HG02642 (cell line): ENCODE measurements at regions not wholly inside any gene's neighbourhood (a gene's known extent, or its start where the extent isn't known, plus 50 kb on each side); places are given as distances from the start of the nearest gene placed in this dataset.

Experiments
- ATAC-seq: cut with Tn5 transposase; IDR thresholded peaks from one replicate; pipeline ENCODE4 v1.9.1; 2021; ENCODE audit warnings: mild to moderate bottlenecking; ENCODE audit not compliant: unreplicated experiment, poor library complexity

DNA sequence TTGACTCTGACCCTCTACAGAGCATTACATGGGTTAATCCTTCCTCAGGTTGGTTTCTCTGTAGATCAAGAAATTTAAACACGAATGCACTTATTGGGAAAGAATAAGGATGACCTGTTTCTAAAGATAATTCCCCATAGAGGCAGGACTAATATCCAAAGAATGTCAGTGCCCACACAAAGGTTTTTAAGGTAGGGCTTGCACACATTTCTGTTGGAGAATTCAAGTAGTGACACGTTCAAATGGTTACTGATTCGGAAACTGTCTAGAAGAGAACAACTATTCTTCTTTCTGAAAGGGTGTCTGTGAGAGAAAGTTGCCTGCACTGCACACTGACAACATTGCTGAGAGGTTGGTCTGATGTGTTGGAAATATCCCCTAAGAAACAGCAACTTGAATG lies 167.3 kb downstream of the ZNF326 start:
- ATAC-seq = no peak

DNA sequence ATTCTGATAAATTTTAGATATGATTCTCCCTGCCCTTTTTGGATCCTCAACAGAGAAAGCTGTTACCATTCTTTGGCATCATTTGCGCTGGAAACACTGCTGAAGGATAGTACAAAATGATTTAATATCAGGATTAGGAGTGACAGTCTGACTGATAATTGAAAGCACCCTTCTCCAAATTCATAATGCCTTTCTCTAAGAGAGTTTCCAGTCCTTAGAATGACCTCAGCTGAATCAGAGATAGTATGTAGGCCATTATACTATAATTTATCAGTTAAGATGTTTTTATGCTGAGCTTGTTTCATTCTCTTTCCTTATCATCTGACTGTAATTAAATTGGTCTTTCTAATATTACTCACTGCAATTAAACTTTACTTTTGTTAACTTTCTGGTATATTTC lies 166.7 kb downstream of the ZNF326 start:
- no peak for ATAC-seq

DNA sequence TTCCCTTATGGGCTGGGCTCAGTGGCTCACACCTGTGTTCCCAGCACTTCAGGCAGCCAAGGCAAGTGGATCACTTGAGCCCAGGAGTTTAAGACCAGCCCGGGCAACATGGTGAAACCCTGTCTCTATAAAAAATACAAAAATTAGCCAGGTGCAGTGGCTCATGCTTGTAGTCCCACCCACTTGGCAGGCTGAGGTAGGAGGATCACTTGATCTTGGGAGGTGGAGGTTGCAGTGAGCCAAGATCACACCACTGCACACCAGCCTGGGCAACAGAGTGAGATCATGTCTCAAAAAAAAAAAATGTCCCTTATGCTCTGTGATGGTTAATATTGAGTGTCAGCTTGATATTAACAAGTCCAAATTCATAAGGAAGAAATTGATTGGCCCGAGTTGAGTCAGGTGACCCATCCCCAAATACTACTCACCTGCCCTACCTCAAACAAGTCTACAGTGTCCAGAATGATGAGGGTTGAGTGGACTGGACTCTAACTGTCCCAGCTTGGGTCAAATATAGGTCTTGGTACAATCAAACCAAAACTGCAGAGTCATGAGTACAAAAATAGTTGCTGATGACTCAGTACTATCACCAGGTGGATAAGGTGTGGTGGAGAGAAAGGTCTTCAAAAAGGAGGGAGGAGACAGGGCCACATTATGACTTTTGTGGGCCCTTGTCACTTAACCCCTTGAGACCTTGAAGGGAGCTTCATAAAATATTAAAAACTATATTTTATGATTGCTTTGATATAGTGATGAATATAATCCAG lies 161.0 kb downstream of the ZNF326 start:
- ATAC-seq = no peak

DNA sequence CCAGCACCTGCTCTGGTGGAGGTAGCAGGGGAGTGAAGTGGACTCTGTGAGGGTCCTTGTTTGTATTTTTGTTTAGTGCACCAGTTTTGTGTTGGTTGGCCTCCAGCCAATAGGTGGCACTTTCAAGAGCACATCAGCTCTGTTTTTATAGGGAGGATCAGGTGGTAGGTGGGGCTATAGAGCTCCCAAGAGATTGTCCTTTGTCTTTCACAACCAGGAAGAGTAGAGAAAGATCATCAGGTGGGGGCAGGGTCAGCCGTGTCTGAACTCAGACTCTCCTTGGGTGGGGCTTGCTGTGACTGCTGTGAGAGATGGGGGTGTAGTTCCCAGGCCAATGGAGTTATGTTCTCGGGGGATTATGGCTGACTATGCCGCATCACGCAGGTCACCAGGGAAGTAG lies 159.8 kb downstream of the ZNF326 start:
- ATAC-seq = no peak

DNA sequence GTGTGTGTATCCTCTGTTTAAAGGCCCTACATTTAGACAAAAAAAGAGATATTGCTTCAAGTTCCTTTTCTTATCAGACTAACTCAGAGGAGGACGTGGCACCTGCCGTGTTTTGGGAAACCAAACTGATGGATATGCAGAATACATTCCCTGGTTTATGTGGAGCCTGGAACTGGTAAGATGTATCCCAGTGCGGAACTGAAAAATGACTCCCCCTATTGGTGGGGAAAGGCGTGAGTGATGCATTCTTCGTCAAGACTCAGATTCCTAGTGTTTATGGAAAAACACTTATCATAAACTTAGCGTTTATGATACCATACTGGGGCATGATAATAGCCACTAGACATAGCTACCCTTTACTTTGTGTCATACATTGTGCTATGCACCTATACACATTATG lies 154.2 kb downstream of the ZNF326 start:
- no peak for ATAC-seq

DNA sequence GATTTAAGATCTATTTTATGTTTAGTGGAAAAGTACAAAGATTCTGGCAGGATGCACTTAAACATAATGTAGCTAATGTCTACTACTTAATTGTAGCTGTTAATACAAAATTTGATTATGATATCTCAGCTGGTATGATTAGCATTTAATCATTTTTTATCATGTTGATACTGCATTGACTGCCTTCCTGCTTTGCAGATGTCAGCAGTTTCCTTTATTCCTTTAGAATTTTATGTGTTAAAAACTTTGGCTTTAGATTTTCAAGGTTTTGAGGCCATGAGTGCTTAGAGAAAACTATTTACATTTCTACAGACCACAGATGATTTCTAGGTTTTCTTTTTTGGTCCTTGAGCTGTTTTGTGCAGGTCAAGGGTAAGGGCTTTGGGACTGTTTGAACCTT lies 152.2 kb downstream of the ZNF326 start:
- no peak for ATAC-seq

DNA sequence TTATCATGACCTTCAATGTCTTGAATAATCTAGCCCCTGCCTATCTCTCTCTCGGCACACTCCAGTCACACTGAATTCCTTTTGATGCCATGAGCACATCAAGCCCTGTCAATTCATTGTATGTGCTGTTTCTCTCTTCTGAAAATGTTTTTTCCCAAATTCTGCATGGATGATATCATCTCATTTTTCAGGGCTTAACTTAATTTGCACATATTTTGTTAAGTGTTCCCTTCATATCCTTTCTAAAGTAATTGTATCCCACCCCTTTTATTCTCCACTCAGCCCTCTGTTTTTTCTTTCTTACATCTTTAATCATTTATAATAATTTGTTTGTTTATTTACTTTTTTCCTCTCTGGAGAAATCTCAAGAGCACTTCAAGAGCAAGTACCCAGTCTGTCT lies 149.9 kb downstream of the ZNF326 start:
- ATAC-seq = no peak

DNA sequence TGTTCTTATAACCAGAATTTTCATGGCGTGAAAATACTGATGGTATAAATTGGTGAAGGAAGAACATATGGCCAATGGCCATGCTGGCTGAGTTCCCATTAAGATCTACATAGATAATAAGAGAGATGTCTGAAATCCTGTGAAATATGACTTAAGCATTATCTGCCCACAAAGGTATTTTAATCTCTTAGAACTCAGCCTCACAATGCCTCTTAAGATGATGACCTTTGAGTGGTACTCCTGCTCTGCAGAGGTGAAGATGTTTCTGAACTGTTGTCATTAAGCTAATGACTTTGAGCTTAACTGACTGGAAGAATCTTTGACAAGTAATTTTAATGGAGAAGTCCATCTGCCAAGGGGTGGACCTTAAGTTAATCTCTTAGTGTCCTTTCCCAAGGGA lies 148.7 kb downstream of the ZNF326 start:
- ATAC-seq = no peak

DNA sequence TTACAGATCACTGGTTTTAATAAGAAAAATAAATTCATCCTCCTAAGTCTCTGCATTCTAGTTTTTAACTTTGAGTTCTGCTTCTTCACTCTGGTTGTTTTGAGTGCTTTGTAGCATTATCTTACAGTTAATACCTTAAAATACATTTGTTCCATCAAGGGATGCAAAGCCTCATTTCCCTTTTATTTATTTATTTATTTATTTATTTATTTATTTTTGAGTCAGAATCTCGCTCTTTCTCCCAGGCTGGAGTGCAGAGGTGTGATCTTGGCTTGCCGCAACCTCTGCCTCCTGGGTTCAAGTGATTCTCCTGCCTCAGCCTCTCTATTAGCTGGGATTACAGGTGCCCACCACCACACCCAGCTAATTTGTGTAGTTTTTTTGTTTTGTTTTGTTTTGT lies 147.8 kb downstream of the ZNF326 start:
- ATAC-seq = no peak

DNA sequence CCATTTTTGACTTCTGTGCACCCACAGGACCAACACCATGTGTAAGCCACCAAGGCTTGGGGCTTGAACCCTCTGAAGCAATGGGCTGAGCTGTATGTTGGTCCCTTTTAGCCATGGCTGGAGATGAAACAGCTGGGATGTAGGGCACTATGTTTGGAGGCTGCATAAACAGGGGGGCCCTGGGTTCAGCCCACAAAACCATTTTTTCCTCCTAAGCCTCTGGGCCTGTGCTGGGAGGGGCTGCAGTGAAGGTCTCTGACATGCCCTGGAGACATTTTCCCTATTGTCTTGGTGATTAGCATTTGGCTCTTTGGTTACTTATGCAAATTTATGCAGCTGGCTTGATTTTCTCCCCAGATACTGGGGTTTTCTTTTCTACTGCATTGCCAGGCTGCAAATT lies 144.9 kb downstream of the ZNF326 start:
- ATAC-seq = no peak

DNA sequence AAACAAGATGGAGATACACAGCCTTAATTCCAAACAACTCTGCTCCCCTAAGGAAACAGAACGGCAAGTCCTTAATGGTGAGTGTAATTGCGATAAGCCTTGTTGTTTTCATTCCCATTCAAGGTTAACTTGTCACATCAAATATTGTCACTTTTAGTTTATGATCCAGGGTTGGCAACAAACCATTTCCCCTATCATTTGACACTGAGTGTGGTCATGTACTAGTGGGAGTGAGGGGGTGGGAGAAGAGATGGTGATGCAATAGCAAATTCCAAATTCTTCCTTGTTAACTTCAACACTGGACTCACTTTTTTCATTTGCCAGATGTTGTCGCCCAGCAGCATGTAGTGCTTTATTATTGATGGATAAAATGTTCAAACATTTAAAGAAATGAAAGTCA lies 140.4 kb downstream of the ZNF326 start:
- ATAC-seq = no peak

DNA sequence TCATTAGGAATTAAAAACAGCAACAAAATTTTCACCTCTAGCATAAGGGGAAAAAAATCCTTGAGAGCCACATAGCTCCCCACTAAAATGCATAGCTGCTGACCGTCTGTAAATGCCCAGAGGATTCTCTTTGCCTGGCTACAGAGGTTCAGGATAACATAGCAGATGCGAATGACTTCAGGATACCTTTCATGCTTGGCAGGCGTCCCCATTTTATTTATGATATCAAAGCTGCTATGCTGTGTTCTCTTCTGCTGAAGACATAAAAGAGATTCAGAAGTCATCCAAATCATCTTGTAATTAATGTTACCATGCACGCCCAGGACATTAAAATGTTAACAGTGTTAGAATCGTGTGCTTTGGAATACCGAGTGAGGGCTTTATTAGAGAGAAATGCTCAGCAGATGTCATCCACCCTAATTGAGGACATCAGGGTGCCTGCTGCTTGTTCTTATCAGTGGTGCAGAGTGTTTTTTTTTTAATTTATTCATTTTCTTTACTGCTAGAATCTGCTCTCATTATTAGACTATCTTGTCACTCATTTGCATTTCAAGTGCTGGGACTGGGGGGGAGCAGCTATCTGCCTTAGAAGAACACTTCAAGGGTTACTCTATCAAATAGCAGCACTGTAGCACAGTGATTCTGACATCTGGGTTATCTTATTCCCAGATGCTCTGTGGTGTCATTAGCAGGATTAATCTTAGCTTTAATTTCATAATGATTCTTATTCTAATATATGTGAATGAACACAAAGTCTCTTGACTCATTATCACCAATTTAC lies 139.5 kb downstream of the ZNF326 start:
- ATAC-seq = no peak

DNA sequence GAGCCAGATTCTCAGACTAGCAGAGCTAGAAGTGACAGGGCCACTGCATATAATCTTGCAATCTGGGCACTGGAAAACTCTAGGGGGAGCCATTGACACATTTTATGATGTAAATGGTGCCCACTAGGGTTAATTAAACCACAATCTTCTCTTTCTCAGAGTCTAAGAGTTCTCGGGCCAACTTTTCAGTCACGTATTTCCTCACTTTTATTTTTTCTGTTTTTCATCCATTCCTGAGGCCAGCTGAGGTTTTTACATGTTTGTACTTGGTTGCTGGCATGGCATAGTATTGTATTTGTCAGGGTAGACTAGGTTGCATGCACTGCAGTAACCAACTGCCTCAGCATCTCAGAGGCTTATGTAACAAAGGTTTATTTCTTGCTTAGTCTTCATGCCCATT lies 138.2 kb downstream of the ZNF326 start:
- no peak for ATAC-seq

DNA sequence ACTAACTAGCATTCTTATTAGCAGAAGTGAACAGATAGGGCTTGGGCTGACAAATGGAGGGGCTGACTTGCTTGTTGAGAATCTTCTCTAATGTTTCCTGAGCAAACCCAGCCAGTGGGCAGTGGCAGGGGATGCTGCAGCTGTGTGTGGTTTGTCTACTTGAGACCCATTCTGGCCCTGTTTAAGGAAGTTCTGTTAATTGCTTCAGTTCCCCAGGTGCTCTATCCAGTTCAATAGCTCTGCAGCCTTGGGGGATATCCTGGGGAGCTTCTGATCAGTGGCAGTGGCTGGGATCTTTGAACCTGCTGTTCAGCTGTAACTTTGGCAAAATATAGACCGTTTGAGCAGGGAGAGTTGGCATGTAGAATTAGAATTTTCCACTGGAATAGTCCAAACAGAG lies 137.4 kb downstream of the ZNF326 start:
- no peak for ATAC-seq

DNA sequence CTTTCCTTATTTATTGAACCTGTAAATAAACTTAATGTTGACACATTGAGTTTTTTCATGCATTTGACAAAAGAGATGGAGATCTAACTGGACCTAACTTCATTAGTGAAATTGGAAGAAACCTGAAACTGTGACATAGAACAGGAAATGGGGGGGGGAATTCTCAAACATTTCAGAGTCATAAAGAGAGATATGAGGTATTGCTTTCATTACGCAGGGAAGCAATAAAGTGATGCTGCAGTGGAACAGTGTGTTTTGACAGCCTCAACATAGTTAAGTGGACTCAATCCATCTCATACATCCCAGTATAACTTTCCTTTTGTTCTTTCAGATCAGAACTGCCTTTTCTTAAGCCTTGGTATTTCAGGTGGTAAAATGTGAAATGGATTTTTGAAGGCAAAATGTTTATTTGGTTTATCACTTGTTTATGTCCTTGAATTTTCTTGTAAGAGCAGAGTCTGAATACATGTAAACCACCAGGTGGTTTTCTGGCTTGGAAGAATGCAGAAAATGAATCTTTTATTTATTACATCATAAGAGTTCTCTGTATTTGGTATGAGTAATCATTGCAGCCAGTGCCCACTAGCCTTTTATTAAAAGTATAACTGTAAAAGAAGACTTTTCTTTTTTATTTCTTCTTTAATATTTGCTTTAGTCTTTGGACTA lies 132.5 kb downstream of the ZNF326 start:
- no peak for ATAC-seq

DNA sequence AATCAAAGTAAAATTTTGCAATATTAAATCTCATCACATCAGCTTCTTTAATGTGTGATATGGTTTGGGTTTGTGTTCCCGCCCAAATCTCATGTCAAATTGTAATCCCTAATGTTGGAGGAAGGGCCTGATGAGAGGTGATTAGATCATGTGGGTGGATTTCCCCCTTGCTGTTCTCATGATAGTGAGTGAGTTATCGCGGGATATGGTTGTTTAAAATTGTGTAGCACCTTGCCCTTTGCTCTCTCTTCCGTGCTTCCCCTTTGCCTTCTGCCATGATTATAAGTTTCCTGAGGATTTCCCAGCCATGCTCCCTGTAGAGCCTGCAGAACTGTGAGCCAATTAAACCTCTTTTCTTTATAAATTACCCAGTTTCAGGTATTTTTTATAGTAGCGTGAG lies 131.9 kb downstream of the ZNF326 start:
- ATAC-seq = no peak

DNA sequence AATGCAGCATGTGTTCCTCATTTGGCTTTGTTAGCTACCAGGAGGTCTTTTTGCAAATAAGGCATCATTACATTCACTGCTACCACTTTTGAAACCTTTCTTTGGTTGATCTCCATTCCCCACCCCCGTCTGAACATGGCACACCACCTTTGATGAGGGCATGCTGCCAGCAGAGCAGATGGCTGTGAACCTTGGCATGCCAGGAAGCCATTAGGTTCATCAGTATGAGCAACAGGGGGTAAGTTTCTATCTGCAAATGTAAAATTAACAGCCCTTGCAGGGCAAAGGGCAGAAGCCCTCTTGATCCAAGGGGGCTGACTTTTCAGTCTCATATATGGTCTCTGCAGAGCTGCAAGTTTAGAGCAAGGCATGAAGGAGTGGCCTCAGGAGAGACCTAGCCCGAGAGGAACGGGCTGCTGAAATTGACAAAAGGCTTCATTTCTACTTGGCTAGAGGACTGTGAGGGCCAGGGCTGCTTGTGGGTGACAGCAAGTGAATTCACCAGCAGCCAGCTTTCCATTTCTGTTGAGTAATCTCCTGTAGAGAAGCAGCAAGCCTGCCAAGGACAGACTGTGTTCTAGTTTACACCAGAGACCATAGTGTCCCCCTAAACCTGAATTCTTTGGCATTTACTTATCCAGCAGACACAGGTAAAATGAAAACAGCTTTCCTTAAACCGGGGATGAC lies 127.9 kb downstream of the ZNF326 start:
- ATAC-seq = no peak

DNA sequence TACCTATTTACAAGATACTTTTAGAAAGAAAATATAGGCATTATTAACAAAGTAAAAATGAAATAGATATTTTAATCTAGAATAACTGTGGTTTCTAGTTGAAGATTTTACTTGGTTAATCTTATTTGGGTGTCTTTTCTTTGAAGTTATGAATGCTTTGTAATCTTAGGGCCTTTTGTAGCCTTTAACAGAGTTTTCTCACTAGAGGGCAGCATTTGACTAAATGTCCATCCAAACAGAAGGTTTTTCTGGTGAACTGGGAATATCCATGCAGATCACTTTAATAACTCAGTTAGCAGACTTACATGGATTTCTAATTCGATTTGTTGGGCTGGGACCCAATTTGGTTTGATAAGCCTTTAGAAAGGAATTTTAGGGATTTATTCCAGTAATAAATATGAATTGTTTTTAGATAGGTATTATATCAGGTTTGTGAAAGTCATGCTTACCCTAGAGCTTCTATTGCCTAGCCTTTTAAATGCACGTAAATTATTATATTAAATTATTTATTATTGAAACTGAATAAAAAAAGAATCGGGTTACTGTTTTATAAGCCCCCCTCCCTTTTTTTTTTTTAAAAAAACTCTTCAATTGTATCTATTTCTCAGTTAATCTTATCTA lies 119.7 kb downstream of the ZNF326 start:
- ATAC-seq = no peak

DNA sequence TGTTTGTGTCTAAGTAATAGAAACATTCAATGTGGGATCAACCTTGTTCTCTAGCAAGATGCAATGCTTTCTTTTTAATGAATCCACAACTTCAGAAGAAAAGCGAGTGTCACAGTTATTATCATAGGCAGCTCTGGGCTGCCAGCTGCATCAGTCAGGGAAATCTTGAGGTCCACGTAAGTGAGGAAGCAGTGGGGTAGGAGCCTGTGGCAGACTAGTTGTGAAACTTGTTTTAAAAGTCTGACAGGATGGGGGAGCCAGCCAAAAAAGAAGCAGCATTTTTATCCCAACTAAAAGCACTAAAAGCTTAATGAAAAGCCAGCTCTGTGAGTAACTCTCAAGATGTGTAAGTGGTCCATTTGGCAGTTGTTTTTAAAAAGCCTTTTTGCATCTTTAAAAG lies 113.1 kb downstream of the ZNF326 start:
- no peak for ATAC-seq

DNA sequence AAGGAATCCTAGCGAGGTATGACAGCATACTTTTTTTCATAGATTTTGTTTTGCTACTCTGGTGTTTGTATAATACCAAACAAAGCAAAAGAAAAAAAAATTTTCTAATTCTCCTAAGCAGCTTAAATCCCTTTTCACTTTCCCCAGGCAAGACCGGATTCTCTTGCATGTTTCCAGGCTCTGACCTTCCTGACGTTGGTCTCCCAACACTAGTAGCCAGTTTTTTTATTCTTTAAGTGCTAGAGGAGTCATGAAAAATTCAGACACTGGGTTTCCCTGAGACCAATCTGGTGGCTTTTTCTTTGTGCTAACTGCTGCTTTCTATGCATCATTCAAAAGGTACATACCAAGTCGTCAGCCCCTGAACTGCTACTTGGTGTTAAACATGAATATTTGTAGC lies 111.4 kb downstream of the ZNF326 start:
- no peak for ATAC-seq
